ENCODE measurements at regions not wholly inside any gene's neighbourhood (a gene's known extent, or its start where the extent isn't known, plus 50 kb on each side); places are given as distances from the start of the nearest gene placed in this dataset.

GRCh38 chr5:56545016-56545415, 270.3 kb upstream of the MAP3K1 start:
- WGBS, 3 donors, result 65 to 87% (median 68%) methylated on average over 7 of the region's 7 CpGs
- H3K27ac ChIP-seq (ENCODE audit: low read depth, low read length), result no peak overlapping the region

- H3K27ac ChIP-seq (ENCODE audit: low read depth, low read length), result no peak overlapping the region
- WGBS, 3 donors, result 93 to 95% (median 93%) methylated on average over 6 of the region's 6 CpGs
These were observed 271.6 kb upstream of the MAP3K1 start for GRCh38 chr5:56543441-56544388.

GRCh38 chr5:56540266-56540665, 275.1 kb upstream of the MAP3K1 start:
- WGBS, 3 donors, result 78 to 92% (median 87%) methylated on average over 4 of the region's 4 CpGs
- H3K27ac ChIP-seq (ENCODE audit: low read depth, low read length), result no peak overlapping the region

DNA sequence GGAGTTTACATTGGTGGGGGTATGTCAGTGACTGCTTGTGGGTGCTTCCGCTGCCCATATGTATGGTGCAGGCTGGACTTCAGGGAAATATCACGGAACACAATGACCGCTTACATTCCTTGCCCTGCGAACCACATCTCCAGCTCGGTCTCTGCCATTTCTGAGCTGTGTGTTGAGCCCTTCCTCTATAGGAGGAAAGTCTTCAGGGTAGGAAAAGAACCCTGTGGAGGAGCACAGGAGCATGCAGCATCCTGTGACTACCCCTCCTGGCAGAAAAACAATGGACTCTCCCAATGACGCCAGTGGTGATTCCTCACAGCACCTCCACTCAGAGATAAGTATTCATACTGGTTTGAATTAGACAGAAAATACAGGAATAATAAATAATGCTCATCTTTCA, 276.8 kb upstream of the MAP3K1 start:
- H3K27ac ChIP-seq (ENCODE audit: low read depth, low read length), result no peak overlapping the region
- 96 to 98% (median 96%) methylated on average over 6 of the region's 6 CpGs for WGBS, 3 donors

DNA sequence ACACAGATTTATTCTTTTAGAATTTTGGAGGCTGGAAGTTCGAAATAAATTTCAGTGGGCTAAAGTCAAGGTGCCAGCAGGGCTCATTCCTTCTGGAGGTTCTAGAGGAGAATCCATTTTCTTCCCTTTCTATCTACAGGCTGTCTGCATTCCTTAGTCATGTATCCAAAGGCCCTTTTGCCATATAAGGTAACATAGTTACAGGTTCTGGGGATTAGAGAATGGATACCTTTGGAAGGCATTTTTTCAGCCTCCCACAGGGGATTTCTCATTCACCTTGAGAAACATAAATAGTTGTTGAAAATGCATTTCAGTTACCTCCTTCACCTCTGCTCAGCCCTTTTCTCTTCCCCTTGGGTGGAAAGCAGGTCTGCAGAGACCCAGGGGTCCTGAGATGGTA, 280.0 kb upstream of the MAP3K1 start:
- H3K27ac ChIP-seq (ENCODE audit: low read depth, low read length), result no peak overlapping the region
- WGBS, 3 donors, result 90 to 95% (median 94%) methylated on average over 1 of the region's 1 CpG

- WGBS, 3 donors, result 80 to 84% (median 80%) methylated on average over 6 of the region's 6 CpGs
- no peak overlapping the region for H3K27ac ChIP-seq (ENCODE audit: low read depth, low read length)
These were observed 281.1 kb upstream of the MAP3K1 start for GRCh38 chr5:56534102-56534829.

DNA sequence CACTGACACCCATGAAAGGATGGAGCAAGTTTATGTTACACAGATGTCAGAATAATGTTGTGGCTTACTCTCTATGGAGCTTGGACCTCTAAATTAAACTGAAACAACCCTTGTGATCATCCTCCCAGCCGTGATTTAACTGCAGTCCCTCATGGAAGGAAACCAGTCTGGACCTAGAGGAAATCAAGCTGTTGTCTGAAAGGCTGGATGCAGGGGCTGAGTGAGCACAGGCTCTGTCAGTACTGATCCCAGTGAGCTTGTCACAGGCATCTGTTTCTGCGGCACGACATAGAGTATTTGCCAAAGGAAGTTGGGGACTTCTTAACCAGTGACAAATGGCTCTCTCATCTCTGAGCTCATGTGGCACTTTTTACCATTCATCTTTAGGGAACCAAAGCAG, 282.9 kb upstream of the MAP3K1 start:
- WGBS, 3 donors, result 50 to 69% (median 51%) methylated on average over 3 of the region's 3 CpGs
- no peak overlapping the region for H3K27ac ChIP-seq (ENCODE audit: low read depth, low read length)

DNA sequence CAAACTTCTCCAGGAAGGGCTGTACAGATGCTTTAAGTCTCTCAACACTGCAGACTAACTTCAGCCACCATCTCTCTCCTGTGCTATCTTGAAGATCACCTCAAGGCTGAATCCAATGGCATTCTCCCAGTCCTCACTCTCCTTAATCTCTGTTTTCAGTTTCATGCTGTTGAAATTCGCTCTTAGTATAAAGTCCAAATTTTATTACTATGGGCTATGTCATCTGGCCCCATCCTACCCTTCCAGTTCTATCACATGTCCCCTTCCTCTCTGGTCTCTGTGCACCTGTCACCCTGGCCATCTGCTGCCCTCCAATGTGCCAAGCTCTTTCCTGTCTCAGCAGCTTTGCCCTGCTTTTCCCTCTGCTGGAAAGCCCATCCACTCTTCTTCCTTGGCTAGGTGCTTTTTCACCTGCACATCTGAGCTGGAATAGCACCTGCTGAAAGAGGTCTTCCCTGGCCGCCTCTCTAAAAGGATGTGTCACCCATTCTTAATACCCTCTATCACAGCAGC, 284.7 kb upstream of the MAP3K1 start:
- H3K27ac ChIP-seq (ENCODE audit: low read depth, low read length), result no peak overlapping the region
- WGBS, 3 donors, result 88 to 92% (median 92%) methylated on average over 2 of the region's 2 CpGs

DNA sequence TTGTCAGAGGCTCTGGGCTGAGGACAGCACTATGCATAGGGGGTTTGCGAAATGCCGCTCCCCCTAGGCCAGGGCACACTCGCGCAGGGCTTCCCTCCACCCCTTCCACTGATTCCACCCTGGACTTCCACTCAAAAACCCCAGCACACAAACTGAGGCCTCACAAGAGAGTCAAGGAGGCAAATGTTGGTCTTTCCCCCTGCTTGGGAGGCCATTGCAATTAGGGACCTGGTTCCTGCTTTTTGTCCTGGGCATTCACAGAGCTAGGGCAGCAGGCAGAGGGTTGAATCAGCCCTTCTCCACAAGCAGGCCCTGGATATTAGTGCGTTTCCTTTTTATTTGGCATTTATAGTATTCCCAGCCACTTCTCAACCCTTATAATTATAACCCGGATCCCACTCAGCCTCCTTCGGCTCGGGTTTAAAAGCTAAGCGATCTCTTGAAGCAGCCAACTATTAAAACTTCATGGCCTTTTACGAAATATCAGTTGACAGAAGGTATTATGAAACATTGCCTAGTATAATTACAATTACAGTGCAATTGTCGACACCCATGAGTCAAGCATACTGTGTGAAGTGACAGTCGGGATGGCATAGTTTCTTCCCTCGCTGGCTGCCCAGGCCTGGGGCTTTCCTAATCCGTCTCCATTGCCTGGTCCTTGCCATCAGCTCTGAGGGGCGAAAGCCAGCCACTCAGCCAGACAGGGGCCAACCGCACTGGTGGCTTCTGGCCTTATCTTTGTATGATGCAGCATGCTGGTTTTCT, 285.5 kb upstream of the MAP3K1 start:
- 65 to 87% (median 71%) methylated on average over 16 of the region's 16 CpGs for WGBS, 3 donors
- no peak overlapping the region for H3K27ac ChIP-seq (ENCODE audit: low read depth, low read length)

DNA sequence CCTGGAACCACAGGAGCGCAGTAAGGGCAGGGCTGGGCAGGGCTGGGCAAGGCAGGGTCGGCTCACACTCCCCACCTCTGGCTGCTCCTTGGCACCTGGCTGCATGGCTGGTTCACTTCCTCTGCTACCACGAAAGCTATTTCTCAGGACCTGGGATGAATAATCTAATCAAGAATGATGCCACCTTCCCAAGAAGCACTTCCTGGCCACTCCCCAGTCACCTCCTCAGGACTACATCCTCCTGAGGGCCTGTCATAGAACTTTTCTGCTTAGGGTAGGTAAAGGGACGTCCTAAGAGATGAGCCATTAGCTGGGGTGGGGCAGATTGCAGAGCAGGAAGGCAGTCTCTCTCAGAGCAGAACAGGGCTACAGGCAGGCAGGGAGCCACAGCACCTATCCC, 288.2 kb upstream of the MAP3K1 start:
- 72 to 85% (median 74%) methylated on average over 4 of the region's 4 CpGs for WGBS, 3 donors
- no peak overlapping the region for H3K27ac ChIP-seq (ENCODE audit: low read depth, low read length)

- 85 to 90% (median 89%) methylated on average over 3 of the region's 3 CpGs for WGBS, 3 donors
- H3K27ac ChIP-seq (ENCODE audit: low read depth, low read length), result no peak overlapping the region
These were observed 290.2 kb upstream of the MAP3K1 start for GRCh38 chr5:56525113-56525512.

DNA sequence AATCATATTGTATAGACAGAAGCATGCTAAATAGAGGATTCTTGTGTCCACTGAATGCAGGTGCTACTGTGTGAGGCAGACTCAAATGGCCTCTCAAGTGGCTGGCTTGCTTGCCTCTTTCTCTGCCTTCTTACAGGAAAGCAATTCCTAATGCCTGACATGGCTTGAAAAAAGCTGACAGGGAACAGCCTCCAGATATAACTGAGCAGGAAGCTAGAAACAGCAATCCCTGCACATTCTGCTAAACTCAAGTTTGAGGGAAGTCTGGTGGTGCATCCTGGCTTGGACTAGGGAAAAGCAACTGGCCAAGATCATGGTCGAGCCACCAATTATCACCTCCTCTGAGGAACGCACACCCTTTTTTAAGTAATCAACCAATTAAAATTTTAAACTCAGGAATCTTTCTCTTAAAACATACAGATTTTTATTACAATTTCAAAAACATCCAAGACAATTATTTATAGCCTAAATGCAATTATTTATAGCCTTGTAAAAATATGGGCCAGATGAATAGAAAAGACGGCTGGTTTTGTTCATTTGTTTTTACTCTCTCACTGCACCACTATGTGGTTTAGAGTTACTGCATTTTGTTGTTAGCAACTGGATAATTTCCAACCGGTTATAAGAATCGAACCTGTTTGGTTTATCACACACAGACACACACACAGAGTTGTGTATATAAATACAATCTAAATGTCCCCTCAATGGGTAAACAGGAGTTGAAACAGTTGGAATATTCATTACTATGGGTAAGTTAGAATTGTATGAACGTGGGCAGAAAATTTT, 290.9 kb upstream of the ANKRD55 start:
- 54 to 75% (median 72%) methylated on average over 6 of the region's 6 CpGs for WGBS, 3 donors
- H3K27ac ChIP-seq (ENCODE audit: low read depth, low read length), result no peak overlapping the region

GRCh38 chr5:56522960-56523359, 289.8 kb upstream of the ANKRD55 start:
- 16 to 67% (median 21%) methylated on average over 1 of the region's 1 CpG for WGBS, 3 donors
- H3K27ac ChIP-seq (ENCODE audit: low read depth, low read length), result no peak overlapping the region

DNA sequence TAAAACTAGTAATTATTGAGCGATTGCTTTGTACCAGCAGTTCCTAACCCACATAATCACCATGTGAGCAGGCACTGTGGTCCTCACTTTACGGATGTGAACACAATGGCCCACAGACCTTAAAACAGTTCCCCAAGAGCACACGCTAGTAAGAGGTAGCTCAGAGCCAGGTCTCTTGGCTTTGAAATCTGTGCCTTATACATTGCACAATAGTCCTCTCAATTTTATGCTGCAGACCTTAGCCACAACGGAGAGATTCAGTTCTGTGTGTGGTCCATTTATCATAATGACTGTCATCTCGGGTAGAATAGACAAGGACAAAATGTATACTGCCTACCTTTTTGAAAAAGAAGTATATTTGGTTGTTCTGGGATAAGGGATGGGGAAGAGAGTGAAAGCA, 289.0 kb upstream of the ANKRD55 start:
- 64 to 77% (median 73%) methylated on average over 5 of the region's 5 CpGs for WGBS, 3 donors

DNA sequence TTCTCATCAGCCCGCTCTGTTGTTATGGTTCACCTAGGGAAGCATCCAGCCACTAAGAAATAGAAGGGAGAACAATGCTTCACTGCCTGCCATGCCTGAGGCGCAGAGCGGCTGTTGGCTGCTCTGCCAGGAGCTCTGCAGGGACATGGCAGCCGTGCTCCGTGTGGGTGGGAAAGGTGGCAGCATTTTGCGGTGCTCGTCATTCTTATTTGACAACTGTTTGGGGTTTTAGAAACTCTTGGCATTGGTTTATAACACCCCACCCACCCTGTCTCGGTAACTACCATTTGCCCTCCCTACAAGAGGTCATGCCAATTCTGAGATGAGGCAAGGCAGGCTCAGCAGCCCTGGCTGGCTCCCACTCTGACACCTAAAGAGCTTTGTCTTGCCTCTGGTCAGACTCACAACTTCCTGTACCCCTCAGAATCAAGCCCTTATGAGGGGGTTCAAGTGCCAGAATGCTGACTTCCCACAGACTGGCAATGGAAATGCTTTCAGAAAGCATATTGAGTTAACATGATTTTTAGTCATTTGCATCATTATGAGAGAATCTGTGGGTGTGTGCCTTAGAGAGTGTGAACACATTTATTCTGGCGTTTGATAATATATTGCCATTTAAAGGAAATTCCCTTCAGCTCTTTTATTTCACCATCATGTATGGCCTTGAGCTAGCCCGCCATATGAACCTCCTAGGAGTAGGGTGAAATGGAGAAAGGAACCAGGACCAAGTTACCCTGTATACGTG, 288.0 kb upstream of the ANKRD55 start:
- H3K27ac ChIP-seq (ENCODE audit: low read depth, low read length), result no peak overlapping the region
- 87 to 95% (median 88%) methylated on average over 11 of the region's 11 CpGs for WGBS, 3 donors

More for the DNA sequence above, 289.0 kb upstream of the ANKRD55 start:
- H3K27ac ChIP-seq (ENCODE audit: low read depth, low read length), result no peak overlapping the region

DNA sequence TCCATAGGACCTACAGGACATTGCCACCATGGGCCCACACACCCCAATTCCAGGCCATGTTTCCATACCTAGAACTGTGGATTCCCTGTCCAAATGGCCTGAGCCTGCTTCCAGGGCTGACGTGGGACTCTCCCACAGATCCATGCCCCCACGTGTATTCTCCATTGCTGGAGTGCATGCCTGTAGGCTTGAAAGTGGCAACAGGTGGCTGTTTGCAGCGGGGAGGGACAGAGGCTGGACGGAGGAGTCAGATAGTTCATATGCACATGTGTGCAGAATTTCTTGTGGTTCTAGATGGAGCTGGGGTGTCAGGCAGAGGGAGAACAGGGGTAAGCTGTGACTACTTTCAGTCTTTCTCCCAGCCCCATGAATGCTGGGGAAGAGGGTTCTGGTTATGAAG, 285.7 kb upstream of the ANKRD55 start:
- WGBS, 3 donors, result 89 to 92% (median 91%) methylated on average over 4 of the region's 4 CpGs
- no peak overlapping the region for H3K27ac ChIP-seq (ENCODE audit: low read depth, low read length)

- 14 to 25% (median 21%) methylated on average over 2 of the region's 2 CpGs for WGBS, 3 donors
- H3K27ac ChIP-seq (ENCODE audit: low read depth, low read length), result no peak overlapping the region
These were observed 283.9 kb upstream of the ANKRD55 start for GRCh38 chr5:56517011-56517416.
